HL-60 (cell line): ENCODE measurements at regions not wholly inside any gene's neighbourhood (a gene's known extent, or its start where the extent isn't known, plus 50 kb on each side); places are given as distances from the start of the nearest gene placed in this dataset.

Experiments
- DNase-seq, 2 experiments: peaks; one replicate each; pipeline ENCODE4 v3.0.0-alpha.2; 2010 to 2020; ENCODE audit warnings: low read depth in 1 of 2, low spot score in 1 of 2
- H3K27ac ChIP-seq: fragments of 250-450 bp; sonication (Bioruptor Pico); replicated peaks from 2 replicates; pipeline ENCODE4 v1.5.1; 2020; ENCODE audit warnings: mild to moderate bottlenecking, moderate library complexity
- H3K27me3 ChIP-seq: fragments of 250-450 bp; sonication (Bioruptor Pico); 2 replicates; pipeline ENCODE4 v1.5.1; 2021; ENCODE audit warnings: mild to moderate bottlenecking, moderate library complexity; ENCODE audit not compliant: insufficient read depth, poor library complexity, severe bottlenecking
- H3K4me3 ChIP-seq: replicated peaks from 2 replicates; pipeline ENCODE4 v1.5.1; 2011; ENCODE audit warnings: mild to moderate bottlenecking, control low read depth, low read length; ENCODE audit not compliant: insufficient read depth
- GABPA ChIP-seq: IDR thresholded peaks from 2 replicates; pipeline ENCODE4 v1.6.1; 2012; ENCODE audit warnings: low read depth
- POLR2AphosphoS5 ChIP-seq: IDR thresholded peaks from 2 replicates; pipeline ENCODE4 v1.6.1; 2012; ENCODE audit warnings: low read depth
- SPI1 ChIP-seq: IDR thresholded peaks from 2 replicates; pipeline ENCODE4 v1.6.1; 2012; ENCODE audit warnings: low read depth, mild to moderate bottlenecking, borderline replicate concordance
- TF ChIP-seq, protein P1 (sequence below): IDR thresholded peaks from one replicate; pipeline ENCODE4 v1.5.1; 2011; ENCODE audit warnings: low read length, control low read depth, inconsistent platforms; ENCODE audit not compliant: insufficient read depth
- TF ChIP-seq, protein P2 (sequence below): IDR thresholded peaks from 2 replicates; pipeline ENCODE4 v1.6.1; 2012; ENCODE audit warnings: low read depth; ENCODE audit not compliant: insufficient replicate concordance

DNA sequence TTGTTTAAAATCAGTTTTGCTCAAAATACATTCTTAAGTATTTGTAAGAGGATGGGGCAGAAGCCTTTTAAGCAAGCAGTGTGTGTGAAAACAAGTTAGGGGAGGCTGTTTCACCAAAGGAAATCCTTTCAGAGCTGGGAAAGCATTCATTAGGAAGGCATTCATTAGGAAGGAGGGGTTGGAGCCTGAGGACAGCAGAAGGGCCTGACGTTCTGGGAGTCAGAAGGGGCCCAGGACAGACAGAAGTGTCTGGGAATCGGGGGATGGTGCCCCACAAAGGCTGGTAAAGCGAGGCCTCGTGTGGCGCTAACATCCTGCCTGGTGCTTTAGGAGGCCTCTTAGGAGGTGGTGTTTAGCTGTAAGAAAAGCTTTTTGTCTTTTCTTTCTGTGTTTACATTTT is 80.6 kb upstream of the NXT1 start:
- H3K27me3 ChIP-seq, result no peaks in the 10 kb centered on the region
- H3K27ac ChIP-seq, result no peak overlapping the region
- no peak for DNase-seq
- TF ChIP-seq, protein P1, sequence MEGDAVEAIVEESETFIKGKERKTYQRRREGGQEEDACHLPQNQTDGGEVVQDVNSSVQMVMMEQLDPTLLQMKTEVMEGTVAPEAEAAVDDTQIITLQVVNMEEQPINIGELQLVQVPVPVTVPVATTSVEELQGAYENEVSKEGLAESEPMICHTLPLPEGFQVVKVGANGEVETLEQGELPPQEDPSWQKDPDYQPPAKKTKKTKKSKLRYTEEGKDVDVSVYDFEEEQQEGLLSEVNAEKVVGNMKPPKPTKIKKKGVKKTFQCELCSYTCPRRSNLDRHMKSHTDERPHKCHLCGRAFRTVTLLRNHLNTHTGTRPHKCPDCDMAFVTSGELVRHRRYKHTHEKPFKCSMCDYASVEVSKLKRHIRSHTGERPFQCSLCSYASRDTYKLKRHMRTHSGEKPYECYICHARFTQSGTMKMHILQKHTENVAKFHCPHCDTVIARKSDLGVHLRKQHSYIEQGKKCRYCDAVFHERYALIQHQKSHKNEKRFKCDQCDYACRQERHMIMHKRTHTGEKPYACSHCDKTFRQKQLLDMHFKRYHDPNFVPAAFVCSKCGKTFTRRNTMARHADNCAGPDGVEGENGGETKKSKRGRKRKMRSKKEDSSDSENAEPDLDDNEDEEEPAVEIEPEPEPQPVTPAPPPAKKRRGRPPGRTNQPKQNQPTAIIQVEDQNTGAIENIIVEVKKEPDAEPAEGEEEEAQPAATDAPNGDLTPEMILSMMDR, result no peak
- TF ChIP-seq SPI1 (no peak), POLR2AphosphoS5 (no peak), GABPA (no peak)
- TF ChIP-seq, protein P2, sequence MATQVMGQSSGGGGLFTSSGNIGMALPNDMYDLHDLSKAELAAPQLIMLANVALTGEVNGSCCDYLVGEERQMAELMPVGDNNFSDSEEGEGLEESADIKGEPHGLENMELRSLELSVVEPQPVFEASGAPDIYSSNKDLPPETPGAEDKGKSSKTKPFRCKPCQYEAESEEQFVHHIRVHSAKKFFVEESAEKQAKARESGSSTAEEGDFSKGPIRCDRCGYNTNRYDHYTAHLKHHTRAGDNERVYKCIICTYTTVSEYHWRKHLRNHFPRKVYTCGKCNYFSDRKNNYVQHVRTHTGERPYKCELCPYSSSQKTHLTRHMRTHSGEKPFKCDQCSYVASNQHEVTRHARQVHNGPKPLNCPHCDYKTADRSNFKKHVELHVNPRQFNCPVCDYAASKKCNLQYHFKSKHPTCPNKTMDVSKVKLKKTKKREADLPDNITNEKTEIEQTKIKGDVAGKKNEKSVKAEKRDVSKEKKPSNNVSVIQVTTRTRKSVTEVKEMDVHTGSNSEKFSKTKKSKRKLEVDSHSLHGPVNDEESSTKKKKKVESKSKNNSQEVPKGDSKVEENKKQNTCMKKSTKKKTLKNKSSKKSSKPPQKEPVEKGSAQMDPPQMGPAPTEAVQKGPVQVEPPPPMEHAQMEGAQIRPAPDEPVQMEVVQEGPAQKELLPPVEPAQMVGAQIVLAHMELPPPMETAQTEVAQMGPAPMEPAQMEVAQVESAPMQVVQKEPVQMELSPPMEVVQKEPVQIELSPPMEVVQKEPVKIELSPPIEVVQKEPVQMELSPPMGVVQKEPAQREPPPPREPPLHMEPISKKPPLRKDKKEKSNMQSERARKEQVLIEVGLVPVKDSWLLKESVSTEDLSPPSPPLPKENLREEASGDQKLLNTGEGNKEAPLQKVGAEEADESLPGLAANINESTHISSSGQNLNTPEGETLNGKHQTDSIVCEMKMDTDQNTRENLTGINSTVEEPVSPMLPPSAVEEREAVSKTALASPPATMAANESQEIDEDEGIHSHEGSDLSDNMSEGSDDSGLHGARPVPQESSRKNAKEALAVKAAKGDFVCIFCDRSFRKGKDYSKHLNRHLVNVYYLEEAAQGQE, result no peak
- no peak overlapping the region for H3K4me3 ChIP-seq

DNA sequence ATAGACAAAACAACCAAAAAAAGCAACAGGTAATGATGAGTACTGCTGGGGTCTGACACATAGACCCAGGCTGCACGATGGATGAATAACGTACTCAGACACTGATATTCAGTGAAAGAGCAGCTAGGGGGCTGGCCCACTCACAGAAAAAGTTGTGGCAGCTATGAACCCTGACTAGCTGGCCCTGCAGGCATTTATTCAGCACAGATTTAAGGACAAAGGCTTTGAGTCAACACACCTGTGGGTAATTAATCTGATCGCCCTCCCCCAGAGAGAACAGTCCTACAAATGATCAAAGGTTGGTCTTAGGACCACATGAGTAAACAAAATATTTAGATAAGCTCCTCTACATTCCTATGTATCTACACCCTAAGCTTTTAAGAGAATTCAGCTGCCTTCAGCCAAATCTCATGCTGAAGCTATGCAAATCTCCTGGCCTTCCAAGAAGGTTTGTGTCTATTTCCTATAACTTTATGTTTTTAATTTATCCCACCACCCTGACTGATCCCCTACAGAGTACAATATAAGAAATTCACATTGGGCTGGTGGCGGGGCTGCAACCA is 81.7 kb upstream of the NXT1 start:
- TF ChIP-seq, protein P1, result no peak
- TF ChIP-seq GABPA (no peak), POLR2AphosphoS5 (no peak), SPI1 (no peak)
- TF ChIP-seq, protein P2, result no peak
- no peak for DNase-seq
- no peak overlapping the region for H3K27ac ChIP-seq

DNA sequence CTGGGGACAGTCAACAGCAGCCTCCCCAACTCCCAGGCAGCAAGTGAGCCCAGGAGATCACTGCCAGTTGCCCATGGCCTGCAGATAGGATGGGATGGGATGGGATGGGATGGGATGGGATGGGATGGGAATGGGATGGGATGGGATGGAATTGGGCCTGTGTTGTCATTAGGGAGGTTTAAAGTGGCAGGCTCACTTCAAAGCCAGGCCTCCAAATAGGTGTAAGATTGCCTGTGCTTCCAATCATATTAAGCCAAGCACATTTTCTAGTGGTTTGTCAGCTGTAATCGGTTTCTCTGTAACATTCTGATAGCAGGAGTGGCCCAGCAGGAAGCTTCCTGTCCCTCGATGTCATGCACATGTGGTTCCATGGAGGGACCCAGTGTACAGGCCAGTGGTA is 82.7 kb upstream of the NXT1 start:
- Histone ChIP-seq H3K4me3 (no peak overlapping the region), H3K27ac (no peak overlapping the region), H3K27me3 (no peaks in the 10 kb centered on the region)
- no peak for DNase-seq
- TF ChIP-seq, protein P1, result no peak

More for the DNA sequence above, 81.7 kb upstream of the NXT1 start:
- no peaks in the 10 kb centered on the region for H3K27me3 ChIP-seq
- H3K4me3 ChIP-seq, result no peak overlapping the region

DNA sequence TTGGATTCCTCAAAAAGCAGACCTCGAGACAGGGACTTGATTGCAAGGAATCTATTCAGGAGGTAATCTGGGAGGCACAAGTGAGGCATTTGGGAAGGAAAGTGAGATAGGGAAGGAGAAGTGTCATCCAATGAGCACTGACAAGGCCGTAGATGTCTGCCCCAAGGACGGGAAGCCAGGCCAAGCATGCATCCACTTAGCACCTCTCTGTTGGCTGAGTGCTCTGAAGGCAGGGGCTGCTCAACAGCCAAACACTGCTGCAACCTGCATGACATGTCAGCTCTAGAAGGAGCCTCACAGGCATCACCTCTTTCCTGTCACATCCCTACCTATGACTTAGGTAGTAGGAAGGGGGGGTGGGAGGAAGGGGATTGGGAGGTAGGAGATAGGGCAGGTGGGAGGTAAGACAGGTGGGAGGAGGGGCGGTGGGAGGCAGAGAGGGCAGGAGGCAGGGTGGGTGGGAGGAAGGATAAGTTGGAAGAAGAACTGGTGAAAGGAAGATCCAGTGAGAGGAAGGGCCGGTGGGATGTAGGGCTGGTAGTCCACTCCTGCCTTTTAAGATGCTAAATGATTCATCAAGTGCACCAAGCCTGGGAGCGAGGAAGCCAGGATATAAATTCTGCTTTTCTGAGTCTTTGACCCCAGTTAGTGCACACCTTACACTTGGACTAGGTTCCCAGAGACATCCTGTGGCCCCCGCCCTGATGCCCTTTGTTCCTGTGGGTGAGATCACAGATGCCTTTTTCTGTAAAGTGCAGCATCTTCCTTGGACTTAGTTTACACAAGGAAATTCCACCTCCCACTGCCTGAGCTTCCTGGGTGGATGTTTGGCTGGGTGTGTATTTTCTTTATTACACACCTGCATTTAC is 83.8 kb upstream of the NXT1 start:
- no peak overlapping the region for H3K27ac ChIP-seq
- no peak for DNase-seq
- no peak overlapping the region for H3K4me3 ChIP-seq
- no peaks in the 10 kb centered on the region for H3K27me3 ChIP-seq
- TF ChIP-seq, protein P1, result no peak
- TF ChIP-seq GABPA (no peak), POLR2AphosphoS5 (no peak), SPI1 (no peak)
- TF ChIP-seq, protein P2, result no peak
